HG02938 (cell line): ENCODE measurements at regions not wholly inside any gene's neighbourhood (a gene's known extent, or its start where the extent isn't known, plus 50 kb on each side); places are given as distances from the start of the nearest gene placed in this dataset.

Source experiments
- ATAC-seq: cut with Tn5 transposase; IDR thresholded peaks from one replicate; pipeline ENCODE4 v1.9.1; 2021; ENCODE audit warnings: mild to moderate bottlenecking, moderate library complexity; ENCODE audit not compliant: unreplicated experiment

- ATAC-seq: no peak
These were observed 374.9 kb downstream of the GJA1 start for GRCh38 chr6:121810158-121811032.

GRCh38 chr6:121811106-121811505, 375.7 kb downstream of the GJA1 start:
- no peak for ATAC-seq

GRCh38 chr6:121816361-121816760, 380.9 kb downstream of the GJA1 start:
- no peak for ATAC-seq

GRCh38 chr6:121816906-121817540, 381.6 kb downstream of the GJA1 start:
- no peak for ATAC-seq

GRCh38 chr6:121823437-121823851, 388.0 kb downstream of the GJA1 start:
- no peak for ATAC-seq

GRCh38 chr6:121826156-121826810, 390.8 kb downstream of the GJA1 start:
- ATAC-seq: no peak

- no peak for ATAC-seq
These were observed 392.9 kb downstream of the GJA1 start for GRCh38 chr6:121828146-121828886.

- no peak for ATAC-seq
These were observed 395.3 kb downstream of the GJA1 start for GRCh38 chr6:121830736-121831135.

- no peak for ATAC-seq
These were observed 400.2 kb downstream of the GJA1 start for GRCh38 chr6:121835662-121836061.

- ATAC-seq: no peak
These were observed 402.2 kb downstream of the GJA1 start for GRCh38 chr6:121837545-121838229.

GRCh38 chr6:121838842-121839241, 403.4 kb downstream of the GJA1 start:
- ATAC-seq: no peak

- no peak for ATAC-seq
These were observed 404.4 kb downstream of the GJA1 start for GRCh38 chr6:121839896-121840295.

GRCh38 chr6:121844898-121845297, 409.5 kb downstream of the GJA1 start:
- ATAC-seq: no peak

- no peak for ATAC-seq
These were observed 412.5 kb downstream of the GJA1 start for GRCh38 chr6:121847806-121848522.

- ATAC-seq: no peak
These were observed 413.2 kb downstream of the GJA1 start for GRCh38 chr6:121848523-121849255.

GRCh38 chr6:121849477-121849876, 414.0 kb downstream of the GJA1 start:
- peak; percentile 96 for ATAC-seq

- ATAC-seq: no peak
These were observed 415.6 kb downstream of the GJA1 start for GRCh38 chr6:121851056-121851455.

GRCh38 chr6:121853686-121854085, 418.2 kb downstream of the GJA1 start:
- ATAC-seq: no peak

- ATAC-seq: no peak
These were observed 420.1 kb downstream of the GJA1 start for GRCh38 chr6:121855521-121855920.
